22Rv1 (cell line): ENCODE measurements at regions not wholly inside any gene's neighbourhood (a gene's known extent, or its start where the extent isn't known, plus 50 kb on each side); places are given as distances from the start of the nearest gene placed in this dataset.

Source experiments
- ZFX ChIP-seq: fragments of 450-650 bp; IDR thresholded peaks from 2 replicates; pipeline ENCODE4 v1.6.1; 2017; ENCODE audit warnings: antibody characterized with exemption, borderline replicate concordance
- TF ChIP-seq, protein P1 (sequence below): fragments of 450-650 bp; IDR thresholded peaks from 2 replicates; pipeline ENCODE4 v1.5.1; 2017; ENCODE audit warnings: mild to moderate bottlenecking

DNA sequence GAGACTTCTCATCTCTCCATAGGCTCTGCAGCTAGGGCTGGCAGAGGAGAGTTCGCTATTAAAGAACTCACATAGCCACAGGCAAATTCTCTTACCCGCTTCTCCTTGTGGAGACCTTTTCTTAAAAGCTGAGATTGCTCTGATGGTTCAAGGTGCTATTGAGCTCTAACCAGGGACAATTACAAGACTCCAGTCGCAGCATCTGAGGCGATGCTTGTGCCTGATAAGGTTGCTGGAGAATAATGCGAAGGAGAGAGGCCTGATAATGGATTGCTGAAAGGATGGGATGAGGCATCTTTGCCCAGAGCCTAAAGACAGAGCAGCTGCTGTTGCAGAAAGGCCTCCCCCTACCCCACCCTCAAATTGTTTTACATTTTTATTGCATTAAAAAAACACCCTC is 244.5 kb upstream of the SOX14 start:
- TF ChIP-seq, protein P1, sequence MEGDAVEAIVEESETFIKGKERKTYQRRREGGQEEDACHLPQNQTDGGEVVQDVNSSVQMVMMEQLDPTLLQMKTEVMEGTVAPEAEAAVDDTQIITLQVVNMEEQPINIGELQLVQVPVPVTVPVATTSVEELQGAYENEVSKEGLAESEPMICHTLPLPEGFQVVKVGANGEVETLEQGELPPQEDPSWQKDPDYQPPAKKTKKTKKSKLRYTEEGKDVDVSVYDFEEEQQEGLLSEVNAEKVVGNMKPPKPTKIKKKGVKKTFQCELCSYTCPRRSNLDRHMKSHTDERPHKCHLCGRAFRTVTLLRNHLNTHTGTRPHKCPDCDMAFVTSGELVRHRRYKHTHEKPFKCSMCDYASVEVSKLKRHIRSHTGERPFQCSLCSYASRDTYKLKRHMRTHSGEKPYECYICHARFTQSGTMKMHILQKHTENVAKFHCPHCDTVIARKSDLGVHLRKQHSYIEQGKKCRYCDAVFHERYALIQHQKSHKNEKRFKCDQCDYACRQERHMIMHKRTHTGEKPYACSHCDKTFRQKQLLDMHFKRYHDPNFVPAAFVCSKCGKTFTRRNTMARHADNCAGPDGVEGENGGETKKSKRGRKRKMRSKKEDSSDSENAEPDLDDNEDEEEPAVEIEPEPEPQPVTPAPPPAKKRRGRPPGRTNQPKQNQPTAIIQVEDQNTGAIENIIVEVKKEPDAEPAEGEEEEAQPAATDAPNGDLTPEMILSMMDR = no peak
- no peak for TF ChIP-seq ZFX
